Cardiac muscle cell (in vitro differentiated cells and primary cell): ENCODE measurements at regions not wholly inside any gene's neighbourhood (a gene's known extent, or its start where the extent isn't known, plus 50 kb on each side); places are given as distances from the start of the nearest gene placed in this dataset.
A peak's percentile ranks its signal among the peaks of the same experiment; 100 is the strongest.

Experiments
- DNase-seq, 2 donors: peaks; one replicate each; pipeline versions ENCODE4 v3.0.0 to v3.0.0-alpha.2; 2010 to 2017; ENCODE audit warnings: low read depth in 1 of 2, low spot score in 1 of 2
- H3K27ac ChIP-seq: fragments of 200-600 bp; sonication (generic); 2 replicates; pipeline ENCODE4 v1.5.1; 2016
- H3K27me3 ChIP-seq: fragments of 200-600 bp; sonication (generic); 2 replicates; pipeline ENCODE4 v1.6.0; 2016; ENCODE audit warnings: control low read depth
- H3K36me3 ChIP-seq: fragments of 200-600 bp; sonication (generic); 2 replicates; pipeline ENCODE4 v1.5.1; 2016; ENCODE audit warnings: control low read depth
- H3K4me1 ChIP-seq: fragments of 200-600 bp; sonication (generic); 2 replicates; pipeline ENCODE4 v1.8.1; 2017; ENCODE audit warnings: low read depth, mild to moderate bottlenecking, mixed run types
- H3K4me3 ChIP-seq: fragments of 200-600 bp; sonication (generic); 2 replicates; pipeline ENCODE4 v1.5.1; 2016; ENCODE audit warnings: mild to moderate bottlenecking
- H3K9me3 ChIP-seq: fragments of 200-600 bp; sonication (generic); 2 replicates; pipeline ENCODE4 v1.5.1; 2017; ENCODE audit warnings: low read depth, mild to moderate bottlenecking, control low read depth
- TF ChIP-seq, protein P1 (sequence below): IDR thresholded peaks from 2 replicates; pipeline ENCODE4 v1.5.1; 2012; ENCODE audit warnings: low read depth, mild to moderate bottlenecking, low read length

DNA sequence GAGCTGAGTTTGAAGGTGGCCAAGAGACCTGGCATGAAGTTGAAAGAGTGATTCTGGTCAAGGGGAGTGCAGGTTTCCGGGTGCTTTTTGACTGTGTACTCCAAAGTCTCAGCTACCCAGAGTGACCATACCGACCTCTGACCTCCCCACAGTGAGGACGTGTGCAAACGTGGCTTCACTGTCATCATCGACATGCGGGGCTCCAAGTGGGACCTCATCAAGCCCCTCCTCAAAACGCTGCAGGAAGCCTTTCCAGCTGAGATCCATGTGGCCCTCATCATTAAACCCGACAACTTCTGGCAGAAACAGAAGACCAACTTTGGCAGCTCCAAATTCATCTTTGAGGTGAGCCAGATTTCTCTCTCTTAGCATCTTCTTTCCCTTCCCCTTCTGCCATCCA is 272.4 kb upstream of the ROPN1 start:
- no peak overlapping the region for H3K4me3 ChIP-seq
- no peak overlapping the region for H3K27ac ChIP-seq
- TF ChIP-seq, protein P1, sequence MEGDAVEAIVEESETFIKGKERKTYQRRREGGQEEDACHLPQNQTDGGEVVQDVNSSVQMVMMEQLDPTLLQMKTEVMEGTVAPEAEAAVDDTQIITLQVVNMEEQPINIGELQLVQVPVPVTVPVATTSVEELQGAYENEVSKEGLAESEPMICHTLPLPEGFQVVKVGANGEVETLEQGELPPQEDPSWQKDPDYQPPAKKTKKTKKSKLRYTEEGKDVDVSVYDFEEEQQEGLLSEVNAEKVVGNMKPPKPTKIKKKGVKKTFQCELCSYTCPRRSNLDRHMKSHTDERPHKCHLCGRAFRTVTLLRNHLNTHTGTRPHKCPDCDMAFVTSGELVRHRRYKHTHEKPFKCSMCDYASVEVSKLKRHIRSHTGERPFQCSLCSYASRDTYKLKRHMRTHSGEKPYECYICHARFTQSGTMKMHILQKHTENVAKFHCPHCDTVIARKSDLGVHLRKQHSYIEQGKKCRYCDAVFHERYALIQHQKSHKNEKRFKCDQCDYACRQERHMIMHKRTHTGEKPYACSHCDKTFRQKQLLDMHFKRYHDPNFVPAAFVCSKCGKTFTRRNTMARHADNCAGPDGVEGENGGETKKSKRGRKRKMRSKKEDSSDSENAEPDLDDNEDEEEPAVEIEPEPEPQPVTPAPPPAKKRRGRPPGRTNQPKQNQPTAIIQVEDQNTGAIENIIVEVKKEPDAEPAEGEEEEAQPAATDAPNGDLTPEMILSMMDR, result no peak
- peaks cover 10% of the 10 kb centered on the region for H3K4me1 ChIP-seq
- H3K9me3 ChIP-seq, result no peaks in the 10 kb centered on the region
- no peaks in the 10 kb centered on the region for H3K27me3 ChIP-seq
- H3K36me3 ChIP-seq, result no peaks in the 10 kb centered on the region
- DNase-seq, result no peak

DNA sequence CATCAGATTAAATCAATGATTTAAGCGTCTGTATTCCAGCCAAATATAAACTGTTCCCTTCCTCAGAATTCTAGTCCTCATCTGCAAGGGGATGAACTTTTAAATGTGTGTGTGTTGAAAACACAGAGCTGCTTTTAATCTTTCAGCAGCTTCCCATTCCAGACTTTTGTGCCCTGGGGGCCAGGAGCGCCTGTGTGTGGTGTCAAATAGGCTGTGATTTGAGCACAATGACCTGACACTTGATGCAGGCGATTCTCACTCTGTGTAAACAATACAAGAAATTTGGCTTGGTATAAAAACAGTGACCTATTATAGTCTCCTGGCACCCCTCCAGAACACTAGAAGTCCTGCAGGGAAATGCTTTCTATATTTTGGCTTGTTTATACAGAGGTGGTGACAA is 274.6 kb upstream of the ROPN1 start:
- DNase-seq, result peak; percentile 39 to 48
- H3K9me3 ChIP-seq, result no peaks in the 10 kb centered on the region
- TF ChIP-seq, protein P1, result no peak
- H3K27ac ChIP-seq, result no peak overlapping the region
- no peak overlapping the region for H3K4me3 ChIP-seq
- peaks cover 20% of the 10 kb centered on the region for H3K4me1 ChIP-seq
- no peaks in the 10 kb centered on the region for H3K36me3 ChIP-seq
- no peaks in the 10 kb centered on the region for H3K27me3 ChIP-seq

DNA sequence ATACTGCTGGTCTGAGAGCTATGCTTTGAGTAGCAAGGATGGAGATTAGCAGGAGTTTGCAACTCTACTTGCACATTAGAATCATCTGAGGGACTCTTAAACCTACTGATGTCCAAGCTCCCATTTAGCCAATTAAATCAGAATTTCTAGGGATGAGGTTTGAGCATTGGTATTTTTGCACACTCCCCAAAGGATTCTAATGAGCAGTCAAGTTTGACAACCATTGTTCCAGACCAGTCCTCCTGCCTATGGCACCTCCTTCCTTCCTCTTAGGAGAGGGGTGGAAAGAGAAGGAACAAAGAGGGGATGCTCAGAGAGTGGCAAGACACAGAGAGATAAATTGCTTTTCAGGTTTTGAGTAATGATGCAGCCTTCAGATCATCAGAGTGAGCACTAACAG is 275.5 kb upstream of the ROPN1 start:
- H3K4me3 ChIP-seq, result no peak overlapping the region
- H3K27me3 ChIP-seq, result no peaks in the 10 kb centered on the region
- DNase-seq, result no peak
- H3K9me3 ChIP-seq, result no peaks in the 10 kb centered on the region
- TF ChIP-seq, protein P1, result no peak
- no peaks in the 10 kb centered on the region for H3K36me3 ChIP-seq
- no peak overlapping the region for H3K27ac ChIP-seq
- H3K4me1 ChIP-seq, result peaks cover 20% of the 10 kb centered on the region

- no peaks in the 10 kb centered on the region for H3K9me3 ChIP-seq
- no peak overlapping the region for H3K27ac ChIP-seq
- no peak for DNase-seq
- TF ChIP-seq, protein P1, result no peak
- H3K27me3 ChIP-seq, result no peaks in the 10 kb centered on the region
- no peaks in the 10 kb centered on the region for H3K36me3 ChIP-seq
- H3K4me1 ChIP-seq, result peaks cover 20% of the 10 kb centered on the region
- H3K4me3 ChIP-seq, result no peak overlapping the region
These were observed 276.4 kb upstream of the ROPN1 start for GRCh38 chr3:124268355-124268754.

DNA sequence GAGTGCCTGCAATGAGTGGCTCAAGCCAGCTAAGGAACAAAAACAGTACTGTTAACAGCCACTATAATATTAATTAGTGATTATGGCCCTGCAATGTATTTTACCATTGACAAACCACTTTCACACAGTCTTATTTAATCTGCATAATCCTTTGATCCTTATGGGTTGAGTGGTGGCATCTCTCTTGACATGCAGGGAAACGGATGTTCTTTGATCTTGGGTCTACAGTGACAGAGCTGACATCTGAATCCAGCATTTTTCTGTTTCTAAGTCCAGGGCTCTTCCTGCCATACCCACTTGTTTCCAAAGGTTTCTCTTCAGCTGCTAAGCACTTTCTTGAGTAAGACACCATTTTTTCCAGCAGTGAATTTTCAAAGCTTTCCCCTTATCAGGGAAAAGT is 277.7 kb upstream of the ROPN1 start:
- no peaks in the 10 kb centered on the region for H3K36me3 ChIP-seq
- H3K27me3 ChIP-seq, result no peaks in the 10 kb centered on the region
- H3K4me3 ChIP-seq, result no peak overlapping the region
- H3K27ac ChIP-seq, result peak overlapping the region; percentile 15
- peak in 1 of 2 donors; percentile 35 for DNase-seq
- TF ChIP-seq, protein P1, result no peak
- no peaks in the 10 kb centered on the region for H3K9me3 ChIP-seq
- peaks cover 20% of the 10 kb centered on the region for H3K4me1 ChIP-seq
